C4-2B (cell line): ENCODE measurements at regions not wholly inside any gene's neighbourhood (a gene's known extent, or its start where the extent isn't known, plus 50 kb on each side); places are given as distances from the start of the nearest gene placed in this dataset.

Experiments
- ZFX ChIP-seq: fragments of 450-650 bp; IDR thresholded peaks from 2 replicates; pipeline ENCODE4 v1.6.1; 2017
- TF ChIP-seq, protein P1 (sequence below): fragments of 450-650 bp; conservative IDR thresholded peaks from 2 replicates; pipeline ENCODE4 v1.5.1; 2017; ENCODE audit warnings: mild to moderate bottlenecking

DNA sequence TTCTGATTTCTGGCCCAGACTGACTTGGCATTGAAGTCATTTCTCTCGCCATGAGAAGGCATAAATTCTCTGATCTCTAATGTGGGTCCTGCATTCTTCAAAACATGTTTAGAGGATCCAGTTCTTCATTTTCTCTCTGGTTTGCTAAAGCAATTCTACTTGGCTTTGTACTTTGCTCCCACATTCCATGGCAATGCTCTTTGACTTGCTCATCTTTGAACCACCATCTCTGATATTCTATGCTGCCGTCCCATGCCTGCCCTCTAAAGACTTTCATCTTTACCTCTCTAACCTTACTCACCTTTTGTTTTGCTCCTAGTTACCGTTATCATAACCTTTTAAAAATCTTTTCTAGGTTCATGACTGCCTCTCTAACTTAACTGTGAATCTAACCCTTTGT is 366.9 kb downstream of the KIF4B start:
- TF ChIP-seq, protein P1, sequence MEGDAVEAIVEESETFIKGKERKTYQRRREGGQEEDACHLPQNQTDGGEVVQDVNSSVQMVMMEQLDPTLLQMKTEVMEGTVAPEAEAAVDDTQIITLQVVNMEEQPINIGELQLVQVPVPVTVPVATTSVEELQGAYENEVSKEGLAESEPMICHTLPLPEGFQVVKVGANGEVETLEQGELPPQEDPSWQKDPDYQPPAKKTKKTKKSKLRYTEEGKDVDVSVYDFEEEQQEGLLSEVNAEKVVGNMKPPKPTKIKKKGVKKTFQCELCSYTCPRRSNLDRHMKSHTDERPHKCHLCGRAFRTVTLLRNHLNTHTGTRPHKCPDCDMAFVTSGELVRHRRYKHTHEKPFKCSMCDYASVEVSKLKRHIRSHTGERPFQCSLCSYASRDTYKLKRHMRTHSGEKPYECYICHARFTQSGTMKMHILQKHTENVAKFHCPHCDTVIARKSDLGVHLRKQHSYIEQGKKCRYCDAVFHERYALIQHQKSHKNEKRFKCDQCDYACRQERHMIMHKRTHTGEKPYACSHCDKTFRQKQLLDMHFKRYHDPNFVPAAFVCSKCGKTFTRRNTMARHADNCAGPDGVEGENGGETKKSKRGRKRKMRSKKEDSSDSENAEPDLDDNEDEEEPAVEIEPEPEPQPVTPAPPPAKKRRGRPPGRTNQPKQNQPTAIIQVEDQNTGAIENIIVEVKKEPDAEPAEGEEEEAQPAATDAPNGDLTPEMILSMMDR, result no peak
- no peak for TF ChIP-seq ZFX
